Mesendoderm (in vitro differentiated cells): ENCODE measurements at regions not wholly inside any gene's neighbourhood (a gene's known extent, or its start where the extent isn't known, plus 50 kb on each side); places are given as distances from the start of the nearest gene placed in this dataset.

Experiments
- DNase-seq: peaks from one replicate; pipeline ENCODE4 v3.0.0; 2013
- H2AK5ac ChIP-seq: 2 replicates; pipeline ENCODE4 v1.6.1; 2013; ENCODE audit warnings: low read length, inconsistent platforms
- H2BK120ac ChIP-seq: 2 replicates; pipeline ENCODE4 v1.6.1; 2013; ENCODE audit warnings: low read depth, mild to moderate bottlenecking, low read length, moderate library complexity, mixed read lengths
- H2BK15ac ChIP-seq: replicated peaks from 2 replicates; pipeline ENCODE4 v1.6.1; 2013; ENCODE audit warnings: low read depth, mild to moderate bottlenecking, moderate library complexity
- H2BK5ac ChIP-seq: 2 replicates; pipeline ENCODE4 v1.6.1; 2013; ENCODE audit warnings: low read length, inconsistent platforms
- H3K18ac ChIP-seq: 2 replicates; pipeline ENCODE4 v1.6.1; 2013; ENCODE audit warnings: mild to moderate bottlenecking, low read length, mixed read lengths
- H3K23ac ChIP-seq: one replicate; pipeline ENCODE4 v1.6.1; 2013; ENCODE audit warnings: low read length
- H3K27ac ChIP-seq: 2 replicates; pipeline ENCODE4 v1.5.1; 2013; ENCODE audit warnings: low read depth, mild to moderate bottlenecking, inconsistent platforms, low read length, moderate library complexity
- H3K27me3 ChIP-seq: 2 replicates; pipeline ENCODE4 v1.6.1; 2013; ENCODE audit warnings: low read length, control low read depth, mild to moderate bottlenecking, inconsistent platforms; ENCODE audit not compliant: insufficient read depth, poor library complexity
- H3K36me3 ChIP-seq: 2 replicates; pipeline ENCODE4 v1.6.1; 2013; ENCODE audit warnings: low read length, inconsistent platforms; ENCODE audit not compliant: control insufficient read depth, insufficient read depth
- H3K4ac ChIP-seq: one replicate; pipeline ENCODE4 v1.6.1; 2013; ENCODE audit warnings: low read depth, mild to moderate bottlenecking, low read length, moderate library complexity
- H3K4me1 ChIP-seq: 2 replicates; pipeline ENCODE4 v1.6.1; 2013; ENCODE audit warnings: low read depth, low read length, inconsistent platforms; ENCODE audit not compliant: control insufficient read depth
- H3K4me2 ChIP-seq: 2 replicates; pipeline ENCODE4 v1.6.1; 2013; ENCODE audit warnings: low read length
- H3K4me3 ChIP-seq: 2 replicates; pipeline ENCODE4 v1.5.1; 2013; ENCODE audit warnings: mild to moderate bottlenecking, low read length
- H3K56ac ChIP-seq: one replicate; pipeline ENCODE4 v1.6.1; 2013; ENCODE audit warnings: low read length
- H3K79me1 ChIP-seq: 2 replicates; pipeline ENCODE4 v1.6.1; 2013; ENCODE audit warnings: low read length, inconsistent platforms
- H3K79me2 ChIP-seq: 2 replicates; pipeline ENCODE4 v1.6.1; 2013; ENCODE audit warnings: mild to moderate bottlenecking, low read length; ENCODE audit not compliant: control insufficient read depth, insufficient read depth
- H3K9ac ChIP-seq: 2 replicates; pipeline ENCODE4 v1.6.1; 2013; ENCODE audit warnings: low read length, inconsistent platforms
- H4K5ac ChIP-seq: one replicate; pipeline ENCODE4 v1.6.1; 2013; ENCODE audit warnings: low read length
- H4K8ac ChIP-seq: one replicate; pipeline ENCODE4 v1.6.1; 2013; ENCODE audit warnings: low read depth, mild to moderate bottlenecking, control low read depth, low read length, moderate library complexity
- WGBS: extraction: QIAGEN DNeasy Blood & Tissue Kit; methylation state at CpG from one replicate; pipeline ENCODE4 v1.1.7; 2013; ENCODE audit warnings: low lambda C conversion rate, missing lambda C conversion rate; ENCODE audit not compliant: insufficient coverage; ENCODE audit errors: extremely low coverage; 5-methylcytosine and 5-hydroxymethylcytosine counted together

- Histone ChIP-seq H3K23ac (no peak overlapping the region), H3K4me2 (no peak overlapping the region), H3K4me1 (no peaks in the 10 kb centered on the region), H3K56ac (no peak overlapping the region), H3K27ac (no peak overlapping the region), H4K5ac (no peak overlapping the region), H3K79me1 (no peaks in the 10 kb centered on the region), H2BK15ac (no peak overlapping the region), H2BK120ac (no peak overlapping the region), H2BK5ac (no peak overlapping the region), H4K8ac (no peak overlapping the region), H3K18ac (no peak overlapping the region), H3K4me3 (no peak overlapping the region), H2AK5ac (no peak overlapping the region), H3K9ac (no peak overlapping the region), H3K27me3 (no peaks in the 10 kb centered on the region), H3K4ac (no peak overlapping the region), H3K36me3 (no peaks in the 10 kb centered on the region), H3K79me2 (no peaks in the 10 kb centered on the region)
- whole genome bisulfite sequencing: no CpG with 5 or more reads among the region's 3 CpGs
- no peak for DNase-seq
Measured at GRCh38 chr16:26701243-26701886, 365.4 kb upstream of the C16orf82 start.

- no peaks in the 10 kb centered on the region for H3K79me2 ChIP-seq
- H3K27ac ChIP-seq: no peak overlapping the region
- no peak overlapping the region for H3K4me2 ChIP-seq
- H3K79me1 ChIP-seq: no peaks in the 10 kb centered on the region
- H2BK15ac ChIP-seq: no peak overlapping the region
- H4K8ac ChIP-seq: no peak overlapping the region
- no peak overlapping the region for H3K23ac ChIP-seq
- H3K18ac ChIP-seq: no peak overlapping the region
- no peak overlapping the region for H3K4ac ChIP-seq
- H3K56ac ChIP-seq: no peak overlapping the region
- no peak overlapping the region for H3K9ac ChIP-seq
- no peaks in the 10 kb centered on the region for H3K4me1 ChIP-seq
- H2BK120ac ChIP-seq: no peak overlapping the region
- DNase-seq: no peak
- no peak overlapping the region for H4K5ac ChIP-seq
- H3K4me3 ChIP-seq: no peak overlapping the region
- H2BK5ac ChIP-seq: no peak overlapping the region
- no peak overlapping the region for H2AK5ac ChIP-seq
- H3K36me3 ChIP-seq: no peaks in the 10 kb centered on the region
- no CpG with 5 or more reads among the region's 1 CpG for WGBS
- no peaks in the 10 kb centered on the region for H3K27me3 ChIP-seq
Measured at GRCh38 chr16:26705346-26705745, 361.4 kb upstream of the C16orf82 start.

- H2BK15ac ChIP-seq: no peak overlapping the region
- no peak overlapping the region for H3K4me2 ChIP-seq
- no peak for DNase-seq
- no peak overlapping the region for H3K4me3 ChIP-seq
- no peak overlapping the region for H2BK120ac ChIP-seq
- H3K27ac ChIP-seq: no peak overlapping the region
- no peaks in the 10 kb centered on the region for H3K36me3 ChIP-seq
- no peaks in the 10 kb centered on the region for H3K79me1 ChIP-seq
- no CpG with 5 or more reads among the region's 2 CpGs for WGBS
- H3K18ac ChIP-seq: no peak overlapping the region
- H3K27me3 ChIP-seq: no peaks in the 10 kb centered on the region
- no peaks in the 10 kb centered on the region for H3K79me2 ChIP-seq
- no peak overlapping the region for H4K8ac ChIP-seq
- no peak overlapping the region for H3K4ac ChIP-seq
- H2AK5ac ChIP-seq: no peak overlapping the region
- no peak overlapping the region for H3K56ac ChIP-seq
- H2BK5ac ChIP-seq: no peak overlapping the region
- H4K5ac ChIP-seq: no peak overlapping the region
- H3K4me1 ChIP-seq: no peaks in the 10 kb centered on the region
- no peak overlapping the region for H3K23ac ChIP-seq
- H3K9ac ChIP-seq: no peak overlapping the region
Measured at GRCh38 chr16:26708428-26708827, 358.3 kb upstream of the C16orf82 start.

DNA sequence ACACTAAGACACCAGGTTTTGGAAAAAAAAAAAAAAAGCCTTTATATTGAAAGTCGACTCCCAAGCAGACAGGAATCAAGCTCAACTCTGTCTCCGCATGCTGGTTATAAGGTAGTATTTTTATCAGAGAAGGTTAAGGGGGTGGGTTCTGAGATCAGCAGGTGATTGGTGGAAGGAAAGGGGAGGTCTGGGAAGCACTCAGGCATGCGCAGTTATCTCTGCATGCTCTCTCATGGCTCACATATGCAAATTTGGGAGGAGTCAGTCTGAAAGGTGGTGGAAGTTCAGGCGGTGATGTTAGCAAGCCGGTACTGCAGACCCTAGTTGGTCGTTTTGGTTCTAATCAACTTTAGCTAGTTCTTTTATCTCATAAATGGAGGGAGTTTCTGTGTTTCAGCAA, 357.6 kb upstream of the C16orf82 start:
- H3K56ac ChIP-seq: no peak overlapping the region
- H3K9ac ChIP-seq: no peak overlapping the region
- H3K79me2 ChIP-seq: no peaks in the 10 kb centered on the region
- H4K8ac ChIP-seq: no peak overlapping the region
- H3K4me1 ChIP-seq: no peaks in the 10 kb centered on the region
- H2BK5ac ChIP-seq: no peak overlapping the region
- H3K4me2 ChIP-seq: no peak overlapping the region
- no peak overlapping the region for H3K23ac ChIP-seq
- H3K36me3 ChIP-seq: no peaks in the 10 kb centered on the region
- H3K4ac ChIP-seq: no peak overlapping the region
- no CpG with 5 or more reads among the region's 6 CpGs for WGBS
- no peak overlapping the region for H2AK5ac ChIP-seq
- peak; percentile 63 for DNase-seq
- no peak overlapping the region for H3K27ac ChIP-seq
- no peak overlapping the region for H2BK15ac ChIP-seq
- no peak overlapping the region for H3K4me3 ChIP-seq
- H3K27me3 ChIP-seq: no peaks in the 10 kb centered on the region
- no peaks in the 10 kb centered on the region for H3K79me1 ChIP-seq
- no peak overlapping the region for H3K18ac ChIP-seq
- no peak overlapping the region for H4K5ac ChIP-seq
- H2BK120ac ChIP-seq: no peak overlapping the region

GRCh38 chr16:26709754-26710153, 357.0 kb upstream of the C16orf82 start:
- Histone ChIP-seq H2BK15ac (no peak overlapping the region), H3K4ac (no peak overlapping the region), H3K18ac (no peak overlapping the region), H3K4me1 (no peaks in the 10 kb centered on the region), H3K27me3 (no peaks in the 10 kb centered on the region), H2AK5ac (no peak overlapping the region), H4K8ac (no peak overlapping the region), H4K5ac (no peak overlapping the region), H3K79me1 (no peaks in the 10 kb centered on the region), H3K56ac (no peak overlapping the region), H3K23ac (no peak overlapping the region), H3K36me3 (no peaks in the 10 kb centered on the region), H3K4me3 (no peak overlapping the region), H2BK5ac (no peak overlapping the region), H3K4me2 (no peak overlapping the region), H3K27ac (no peak overlapping the region), H3K79me2 (no peaks in the 10 kb centered on the region), H3K9ac (no peak overlapping the region), H2BK120ac (no peak overlapping the region)
- WGBS: 100% methylated on average over 1 of the region's 2 CpGs
- no peak for DNase-seq

DNA sequence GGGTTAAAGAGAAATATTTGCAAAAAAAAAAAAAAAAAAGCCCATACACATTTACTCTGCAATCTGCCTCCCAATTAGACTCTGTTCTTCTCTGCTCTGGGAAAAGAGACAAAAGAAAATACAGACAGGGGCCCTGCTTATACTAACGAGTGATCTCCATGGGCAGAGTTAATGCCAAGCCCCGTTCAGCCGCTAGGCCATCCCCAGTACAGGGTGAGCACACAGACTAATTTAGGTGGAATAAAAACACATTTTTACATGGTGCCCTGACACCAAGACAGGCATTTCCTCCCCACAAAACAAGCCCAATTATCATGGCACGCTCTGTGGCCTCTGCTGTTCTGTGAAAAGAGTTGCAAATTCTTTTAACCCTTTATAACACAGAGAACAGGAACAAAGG, 356.3 kb upstream of the C16orf82 start:
- no peaks in the 10 kb centered on the region for H3K79me1 ChIP-seq
- no peak overlapping the region for H3K23ac ChIP-seq
- H3K4ac ChIP-seq: no peak overlapping the region
- no peak overlapping the region for H2AK5ac ChIP-seq
- H4K8ac ChIP-seq: no peak overlapping the region
- no peaks in the 10 kb centered on the region for H3K27me3 ChIP-seq
- no peak overlapping the region for H2BK5ac ChIP-seq
- H2BK15ac ChIP-seq: no peak overlapping the region
- no peaks in the 10 kb centered on the region for H3K4me1 ChIP-seq
- no peaks in the 10 kb centered on the region for H3K36me3 ChIP-seq
- no peak overlapping the region for H2BK120ac ChIP-seq
- H4K5ac ChIP-seq: no peak overlapping the region
- no peak for DNase-seq
- no peak overlapping the region for H3K9ac ChIP-seq
- no CpG with 5 or more reads among the region's 4 CpGs for WGBS
- no peak overlapping the region for H3K18ac ChIP-seq
- H3K4me2 ChIP-seq: no peak overlapping the region
- H3K56ac ChIP-seq: no peak overlapping the region
- H3K27ac ChIP-seq: no peak overlapping the region
- H3K4me3 ChIP-seq: no peak overlapping the region
- no peaks in the 10 kb centered on the region for H3K79me2 ChIP-seq
